AG09319 (cell line): ENCODE measurements at regions not wholly inside any gene's neighbourhood (a gene's known extent, or its start where the extent isn't known, plus 50 kb on each side); places are given as distances from the start of the nearest gene placed in this dataset.

Source experiments
- DNase-seq: peaks from one replicate; pipeline ENCODE4 v3.0.0-alpha.2; 2010; ENCODE audit warnings: low read depth; ENCODE audit errors: extremely low read depth
- CTCF ChIP-seq: IDR thresholded peaks from 2 replicates; pipeline ENCODE4 v1.5.1; 2011; ENCODE audit warnings: low read depth, mild to moderate bottlenecking, inconsistent platforms, low read length, moderate library complexity

- no peak for TF ChIP-seq CTCF
- DNase-seq = no peak
Measured at GRCh38 chr6:163768905-163769304, 354.4 kb downstream of the QKI start.

GRCh38 chr6:163766936-163767335 lies 352.4 kb downstream of the QKI start:
- TF ChIP-seq CTCF = no peak
- DNase-seq = no peak

GRCh38 chr6:163765335-163765734 lies 350.8 kb downstream of the QKI start:
- no peak for DNase-seq
- no peak for TF ChIP-seq CTCF

GRCh38 chr6:163764565-163764964 lies 350.0 kb downstream of the QKI start:
- DNase-seq = peak; percentile 23
- TF ChIP-seq CTCF = no peak

GRCh38 chr6:163761481-163761880 lies 347.0 kb downstream of the QKI start:
- no peak for TF ChIP-seq CTCF
- DNase-seq = no peak

- no peak for TF ChIP-seq CTCF
Measured at GRCh38 chr6:163760860-163761259, 346.3 kb downstream of the QKI start.

GRCh38 chr6:163759542-163759941 lies 345.0 kb downstream of the QKI start:
- TF ChIP-seq CTCF = no peak
- DNase-seq = no peak

More at GRCh38 chr6:163760860-163761259, 346.3 kb downstream of the QKI start:
- DNase-seq = no peak
